ENCODE measurements at regions not wholly inside any gene's neighbourhood (a gene's known extent, or its start where the extent isn't known, plus 50 kb on each side); places are given as distances from the start of the nearest gene placed in this dataset.
"Not testable (repeated sequence)": the region's sequence is repeated elsewhere in the genome, so short reads cannot be mapped to it uniquely, and the experiment has no call there.

GRCh38 chr1:68828013-68828412 is 331.1 kb upstream of the DEPDC1 start:
- intact Hi-C loops (cut with micrococcal nuclease) = no loop called here

GRCh38 chr1:68831281-68831680 is 334.4 kb upstream of the DEPDC1 start:
- intact Hi-C loops (cut with micrococcal nuclease) = no loop called here

GRCh38 chr1:68848017-68848416 is 351.1 kb upstream of the DEPDC1 start:
- intact Hi-C loops (cut with micrococcal nuclease) = no loop called here

DNA sequence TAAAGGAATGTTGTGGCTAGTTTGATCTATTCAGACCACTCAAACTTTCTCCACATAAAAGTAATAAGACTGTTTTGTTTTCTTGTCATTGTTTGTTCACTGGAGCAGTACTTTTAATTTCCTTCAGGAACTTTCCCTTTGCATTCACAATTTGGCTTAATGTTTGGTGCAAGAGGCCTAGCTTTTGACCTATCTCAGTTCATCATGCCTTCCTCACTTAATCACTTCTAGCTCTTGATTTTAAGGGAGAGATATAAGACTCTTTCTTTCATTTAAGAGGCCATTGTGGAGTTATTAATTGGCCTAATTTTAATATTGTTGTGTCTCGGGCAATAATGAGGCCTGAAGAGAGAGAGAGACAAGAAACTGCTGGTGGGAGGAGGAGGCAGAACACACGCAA is 371.7 kb upstream of the DEPDC1 start:
- intact Hi-C loops (cut with micrococcal nuclease) = no loop called here

DNA sequence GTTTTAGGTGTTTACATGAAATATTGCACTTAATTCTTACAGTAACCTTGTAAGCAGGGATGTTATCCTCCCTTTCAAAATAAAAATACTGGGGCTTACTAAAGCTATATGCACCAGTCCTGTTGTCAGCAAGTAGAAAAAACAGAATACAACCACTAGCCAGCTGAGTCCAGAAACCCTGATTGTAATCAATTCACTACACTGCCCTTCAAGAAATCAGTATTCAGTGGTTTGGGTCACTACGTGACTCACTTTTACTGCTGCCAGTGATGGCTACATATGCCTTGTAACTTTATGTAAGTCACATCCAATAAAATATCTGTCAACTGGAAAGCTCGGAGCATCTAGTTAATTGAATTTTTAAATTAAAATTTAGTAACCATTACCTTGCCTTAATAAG is 376.3 kb upstream of the DEPDC1 start:
- intact Hi-C loops (cut with micrococcal nuclease) = no loop called here

- intact Hi-C loops (cut with micrococcal nuclease) = not testable (repeated sequence)
Measured at GRCh38 chr1:68881330-68882194, 384.7 kb upstream of the DEPDC1 start.

- intact Hi-C loops (cut with micrococcal nuclease) = no loop called here
Measured at GRCh38 chr1:68889471-68889870, 392.6 kb upstream of the DEPDC1 start.

GRCh38 chr1:68890736-68891135 is 393.9 kb upstream of the DEPDC1 start:
- intact Hi-C loops (cut with micrococcal nuclease) = no loop called here

- intact Hi-C loops (cut with micrococcal nuclease) = no loop called here
Measured at GRCh38 chr1:68904477-68904876, 407.6 kb upstream of the DEPDC1 start.

DNA sequence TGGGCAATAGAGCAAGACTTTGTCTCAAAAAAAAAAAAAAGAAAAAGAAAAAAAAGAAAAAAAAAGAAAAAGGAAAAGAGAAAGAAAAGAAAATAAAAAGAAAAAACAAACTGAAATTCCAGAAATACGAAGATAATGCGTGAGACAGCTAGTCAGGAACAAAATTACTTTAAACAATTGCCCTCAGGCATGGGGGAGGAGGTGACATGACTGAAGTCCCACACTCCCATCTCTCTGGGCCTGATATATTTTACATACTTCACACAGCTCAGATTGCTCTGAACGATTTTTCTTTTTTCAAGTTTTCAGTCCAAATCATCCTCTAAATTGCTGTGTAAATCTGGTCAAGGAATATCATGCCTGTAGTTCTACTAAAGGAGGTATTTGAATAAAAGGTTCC is 409.5 kb upstream of the DEPDC1 start:
- intact Hi-C loops (cut with micrococcal nuclease) = no loop called here

GRCh38 chr1:68907491-68907890 is 410.6 kb upstream of the DEPDC1 start:
- intact Hi-C loops (cut with micrococcal nuclease) = no loop called here

DNA sequence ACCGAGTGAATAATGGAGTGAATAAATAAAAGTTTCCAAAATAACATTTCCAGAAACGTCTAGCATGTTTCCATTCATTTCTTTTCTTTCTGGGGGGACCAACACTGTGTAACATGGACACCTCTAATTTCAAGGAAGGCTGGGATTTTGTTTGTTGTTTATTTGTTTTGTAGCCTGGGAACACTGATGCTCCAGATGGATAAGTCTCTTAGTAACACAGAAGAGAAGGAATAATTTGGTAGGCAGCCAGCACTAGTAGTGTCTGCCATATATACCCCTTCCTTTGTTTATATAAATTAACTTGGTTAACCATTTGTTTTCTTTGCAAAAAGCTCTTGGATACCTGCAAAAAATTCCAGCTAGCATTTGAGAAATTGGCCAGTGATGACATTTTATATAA is 411.4 kb upstream of the DEPDC1 start:
- intact Hi-C loops (cut with micrococcal nuclease) = no loop called here

DNA sequence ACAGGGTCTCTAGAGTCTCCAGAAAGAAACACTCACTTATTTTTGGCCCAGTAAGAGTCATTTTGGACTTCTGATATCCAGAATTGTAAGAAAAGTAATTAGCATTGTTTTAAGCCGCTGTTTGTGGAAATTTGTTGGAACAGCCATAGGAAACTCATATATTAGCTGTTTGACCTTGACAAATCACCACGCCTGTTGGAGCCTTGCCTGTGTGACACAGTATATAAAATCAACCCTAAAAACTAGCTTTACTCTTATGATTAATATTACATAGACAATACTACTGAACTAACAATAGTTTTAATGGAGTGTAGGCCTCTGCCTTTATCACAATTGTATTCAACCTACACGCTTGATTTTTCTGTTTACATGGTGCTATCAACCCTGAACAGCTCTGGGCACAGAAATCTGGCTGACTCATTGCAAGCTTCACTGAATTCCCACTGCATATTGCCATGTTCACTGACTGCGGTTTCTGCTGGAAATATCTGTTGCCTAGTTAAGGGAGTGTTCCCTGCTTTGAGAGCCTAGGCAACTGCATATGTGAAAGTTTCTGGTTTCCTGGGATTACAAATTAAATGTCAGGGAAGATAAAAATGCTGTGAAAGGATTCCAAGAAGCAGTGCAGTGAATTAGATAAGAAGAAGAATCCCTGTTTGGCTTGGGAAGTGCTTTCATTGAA is 419.5 kb upstream of the DEPDC1 start:
- intact Hi-C loops (cut with micrococcal nuclease) = no loop called here

GRCh38 chr1:68917456-68917855 is 420.6 kb upstream of the DEPDC1 start:
- intact Hi-C loops (cut with micrococcal nuclease) = no loop called here

DNA sequence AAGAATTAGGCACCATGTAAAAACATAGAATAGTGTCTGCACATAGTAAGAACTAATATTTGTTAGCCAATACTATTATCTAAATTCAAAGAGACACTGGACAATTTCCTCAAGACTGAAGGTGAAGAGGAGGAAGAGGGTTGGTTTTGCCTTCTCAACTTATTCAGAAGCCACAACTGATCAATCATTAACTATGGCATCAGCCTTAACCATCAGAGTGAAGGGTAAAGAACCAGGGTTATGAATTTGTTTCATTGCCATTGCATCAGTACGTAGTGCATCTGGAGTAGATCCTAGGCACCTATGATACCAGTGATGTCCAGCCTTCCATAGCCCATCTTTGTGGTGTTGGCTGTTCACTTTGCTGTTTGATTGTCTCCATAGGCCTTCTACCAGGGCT is 421.7 kb upstream of the DEPDC1 start:
- intact Hi-C loops (cut with micrococcal nuclease) = no loop called here

- intact Hi-C loops (cut with micrococcal nuclease) = no loop called here
Measured at GRCh38 chr1:68919075-68919474, 422.2 kb upstream of the DEPDC1 start.

GRCh38 chr1:68923475-68924088 is 426.7 kb upstream of the DEPDC1 start:
- intact Hi-C loops (cut with micrococcal nuclease) = not testable (repeated sequence)

DNA sequence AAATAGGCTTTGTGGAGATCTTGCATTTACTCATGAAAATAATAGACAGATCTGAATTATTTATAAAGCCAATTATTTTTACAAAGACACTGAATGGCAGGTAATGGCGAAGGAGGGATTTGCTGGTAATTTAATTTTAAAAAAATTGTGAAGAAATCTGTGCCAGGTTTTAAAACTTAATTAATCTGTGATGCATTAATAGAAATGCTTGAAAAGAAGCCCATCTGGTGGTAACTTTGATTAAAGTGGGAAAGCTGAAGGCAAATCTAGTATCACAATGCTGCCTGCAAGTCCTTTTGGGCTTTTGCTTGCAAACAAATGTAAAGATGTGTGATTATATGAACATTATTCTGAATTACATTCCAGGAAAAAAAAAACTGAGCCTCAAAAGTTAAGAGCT is 433.2 kb upstream of the DEPDC1 start:
- intact Hi-C loops (cut with micrococcal nuclease) = no loop called here

DNA sequence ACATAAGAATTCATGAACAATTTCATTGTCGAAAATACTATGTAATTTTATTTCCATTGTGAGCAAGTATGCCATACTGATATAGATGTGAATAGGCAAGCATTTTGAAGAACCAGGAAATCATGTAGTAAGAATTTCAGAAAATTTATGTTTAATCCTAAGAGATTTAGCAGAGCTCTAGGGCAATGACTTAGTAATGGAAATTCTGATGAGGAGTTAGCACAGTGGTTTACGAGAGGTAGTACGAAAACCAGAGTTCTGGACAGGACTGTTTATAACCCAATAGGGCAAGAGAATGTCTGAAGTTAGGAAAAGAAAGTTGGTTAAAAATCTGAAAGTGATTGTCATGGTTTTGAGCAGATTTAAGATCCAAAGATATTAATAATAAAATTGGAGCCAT is 439.6 kb upstream of the DEPDC1 start:
- intact Hi-C loops (cut with micrococcal nuclease) = no loop called here

DNA sequence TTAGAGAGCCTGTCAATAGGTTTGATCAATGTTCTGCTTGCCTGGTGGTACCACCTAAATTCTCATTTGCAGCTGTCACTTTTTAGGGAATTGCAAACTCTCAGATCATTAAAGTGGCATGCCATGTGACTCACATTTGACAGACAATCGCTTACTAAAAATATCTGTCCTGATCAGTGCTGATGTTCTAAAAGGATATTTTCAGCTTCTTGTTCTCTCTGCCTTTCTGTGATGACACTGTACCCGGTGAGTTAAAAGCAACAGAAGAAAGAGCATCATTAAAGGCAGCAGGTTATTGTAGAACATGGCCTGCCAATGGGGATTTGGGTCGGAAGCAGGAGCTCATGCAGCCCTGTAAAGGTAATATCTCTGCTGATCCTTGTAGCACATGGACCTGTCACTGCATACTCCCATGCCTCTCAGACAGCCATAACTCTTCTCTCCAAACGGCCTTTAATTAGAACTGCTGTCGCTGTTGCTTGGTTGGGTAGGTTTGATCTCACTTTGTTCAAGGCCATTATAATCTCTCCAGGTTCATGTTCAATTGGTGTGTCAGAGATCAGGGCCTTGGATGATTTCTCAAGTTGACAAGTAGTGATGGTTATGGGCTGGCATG is 441.3 kb upstream of the DEPDC1 start:
- intact Hi-C loops (cut with micrococcal nuclease) = no loop called here

DNA sequence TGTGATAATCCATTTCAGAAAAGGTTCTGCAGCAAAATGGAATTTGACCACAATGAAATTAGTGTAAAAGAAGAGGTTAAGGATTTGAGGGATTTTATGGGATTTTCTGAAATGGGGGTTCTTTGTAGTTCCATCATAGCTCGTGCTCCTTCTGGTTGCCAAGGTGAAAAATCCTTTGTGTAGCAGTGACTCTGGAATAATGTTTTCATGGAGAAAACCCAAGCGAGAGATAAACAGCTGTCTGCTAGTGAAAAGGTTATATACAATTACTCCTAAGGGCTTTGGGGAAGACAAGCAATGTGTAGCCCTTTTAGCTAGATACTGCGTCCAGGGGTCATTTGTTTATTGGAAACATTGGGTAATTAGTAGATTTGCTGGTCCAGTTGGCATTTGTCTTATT is 453.2 kb upstream of the DEPDC1 start:
- intact Hi-C loops (cut with micrococcal nuclease) = no loop called here

- intact Hi-C loops (cut with micrococcal nuclease) = no loop called here
Measured at GRCh38 chr1:68953311-68953710, 456.4 kb upstream of the DEPDC1 start.

Measured in T-helper 1 cell treated with Interleukin-12 subunit alpha and Interleukin-12 subunit beta and Interleukin-4 antibody, amounts not matched to agents 30 ng/mL and 1 ng/mL, for 36 hours (primary cell).